K562 (cell line): ENCODE measurements at regions not wholly inside any gene's neighbourhood (a gene's known extent, or its start where the extent isn't known, plus 50 kb on each side); places are given as distances from the start of the nearest gene placed in this dataset.

Experiments used
- ATAC-seq: fragments of 200-7000 bp; cut with Tn5 transposase; 3 replicates; pipeline ENCODE4 v1.9.1; 2020; ENCODE audit warnings: moderate library complexity
- BruUV-seq: library from RNA; stranded (reverse); fragments of 400-500 nt; replicated peaks from 2 replicates; lab custom pipeline; 2021; lab: Mats Ljungman, UMichigan
- CTCF ChIA-PET: fragments of 300-600 bp; formaldehyde crosslinking; extraction: SDS; loops from one replicate; lab custom pipeline; 2021; ENCODE audit warnings: low intra/inter-chr PET ratio; lab: Yijun Ruan, JAX
- POLR2A ChIA-PET: fragments of 300-600, 350-650 bp; sonication (Branson Sonifier 250); formaldehyde crosslinking; extraction: SDS; loops from one replicate; lab custom pipeline; 2021; ENCODE audit warnings: antibody characterized with exemption, inconsistent platforms; lab: Yijun Ruan, JAX
- DNase-seq, 4 experiments: peaks; one replicate each; pipeline versions ENCODE4 v3.0.0 to v3.0.0-alpha.2; 2011 to 2018; ENCODE audit warnings: low spot score in 3 of 4, mixed read lengths in 3 of 4; ENCODE audit errors: extremely low read depth in 1 of 4
- FAIRE-seq: peaks from 2 replicates; lab custom pipeline; 2011; peaks lifted over from hg19 to GRCh38; lab: Jason Lieb, UNC
- H2AFZ ChIP-seq: 2 replicates; pipeline ENCODE4 v1.6.0; 2011; ENCODE audit warnings: low read depth, low read length, control low read depth, inconsistent platforms
- H3K27ac ChIP-seq: fragments of 200-600 bp; 3 replicates; pipeline ENCODE4 v1.8.0; 2011; ENCODE audit warnings: low read depth, mild to moderate bottlenecking, control low read depth, inconsistent platforms, low read length, moderate library complexity, mixed read lengths; ENCODE audit errors: extremely low read depth
- H3K27me3 ChIP-seq, 2 experiments: fragments of 300-600 bp in 1 of 2; 2 replicates in 1 of 2; 3 replicates in 1 of 2; pipeline versions ENCODE4 v1.6.0 to v1.8.0; 2011; ENCODE audit warnings: inconsistent platforms in 2 of 2, low read length in 2 of 2, mild to moderate bottlenecking in 1 of 2, mixed read lengths in 1 of 2, moderate library complexity in 1 of 2; ENCODE audit not compliant: control insufficient read depth in 2 of 2, insufficient read depth in 2 of 2
- H3K36me3 ChIP-seq: fragments of 300-600 bp; 3 replicates; pipeline ENCODE4 v1.8.0; 2011; ENCODE audit warnings: mild to moderate bottlenecking, low read length, inconsistent platforms; ENCODE audit not compliant: control insufficient read depth, insufficient read depth
- H3K4me1 ChIP-seq, 2 experiments: fragments of 200-600 bp in 1 of 2; replicated peaks in 1 of 2; 2 replicates in 1 of 2; 3 replicates in 1 of 2; pipeline versions ENCODE4 v1.5.1 to v1.8.0; 2011; ENCODE audit warnings: inconsistent platforms in 2 of 2, low read length in 2 of 2, mild to moderate bottlenecking in 1 of 2, mixed read lengths in 1 of 2, moderate library complexity in 1 of 2; ENCODE audit not compliant: control insufficient read depth in 2 of 2, insufficient read depth in 2 of 2
- H3K4me2 ChIP-seq: 2 replicates; pipeline ENCODE4 v1.6.1; 2011; ENCODE audit warnings: low read length, control low read depth, inconsistent platforms, mixed read lengths; ENCODE audit not compliant: insufficient read depth
- H3K4me3 ChIP-seq: fragments of 200-600 bp; sonication (generic), shearing (Covaris generic); 2 replicates; pipeline ENCODE4 v1.5.1; 2016; ENCODE audit warnings: control low read depth, inconsistent platforms
- H3K79me2 ChIP-seq: fragments of 200-600 bp; 3 replicates; pipeline ENCODE4 v1.8.0; 2011; ENCODE audit warnings: low read length, inconsistent platforms; ENCODE audit not compliant: control insufficient read depth, insufficient read depth
- H3K9ac ChIP-seq, 2 experiments: 2 replicates each; pipeline versions ENCODE4 v1.6.0 to v1.6.1; 2011; ENCODE audit warnings: low read depth in 2 of 2, low read length in 2 of 2, control low read depth in 1 of 2, inconsistent platforms in 1 of 2, mild to moderate bottlenecking in 1 of 2, mixed read lengths in 1 of 2; ENCODE audit not compliant: insufficient read depth in 1 of 2
- H3K9me1 ChIP-seq: one replicate; pipeline ENCODE4 v1.6.0; 2011; ENCODE audit warnings: inconsistent platforms, mild to moderate bottlenecking, low read length, moderate library complexity; ENCODE audit not compliant: control insufficient read depth, insufficient read depth
- H3K9me3 ChIP-seq: replicated peaks from 2 replicates; pipeline ENCODE4 v1.5.1; 2011; ENCODE audit warnings: low read depth, low read length, inconsistent platforms; ENCODE audit not compliant: control insufficient read depth, insufficient read depth
- H4K20me1 ChIP-seq: replicated peaks from 2 replicates; pipeline ENCODE4 v1.6.1; 2011; ENCODE audit warnings: low read length, inconsistent platforms, mixed read lengths; ENCODE audit not compliant: control insufficient read depth, insufficient read depth
- CCAR2 ChIP-seq: fragments of 200-400 bp; formaldehyde crosslinking; IDR thresholded peaks from 2 replicates; pipeline ENCODE4 v1.6.1; 2017; ENCODE audit warnings: mild to moderate bottlenecking, low read depth, low read length
- FOXM1 ChIP-seq, 2 experiments: fragments of 450-650 bp in 1 of 2; sonication (generic) in 1 of 2; formaldehyde crosslinking in 1 of 2; IDR thresholded peaks; 2 replicates each; pipeline versions ENCODE4 v1.6.1 to v1.9.0; 2017 to 2022; ENCODE audit warnings: low read depth in 2 of 2, mild to moderate bottlenecking in 2 of 2, missing genetic modification reagents in 1 of 2, moderate library complexity in 1 of 2
- ILF3 ChIP-seq: fragments of 450-650 bp; IDR thresholded peaks from 2 replicates; pipeline ENCODE4 v1.6.1; 2018; ENCODE audit warnings: antibody characterized with exemption, mild to moderate bottlenecking, moderate library complexity, borderline replicate concordance
- ILK ChIP-seq: fragments of 450-650 bp; IDR thresholded peaks from 2 replicates; pipeline ENCODE4 v1.6.1; 2016; ENCODE audit warnings: missing genetic modification characterization, low read depth, mild to moderate bottlenecking, missing compliant biosample characterization, moderate library complexity, borderline replicate concordance
- MED1 ChIP-seq: sonication (generic); formaldehyde crosslinking; IDR thresholded peaks from 2 replicates; pipeline ENCODE4 v1.8.1; 2023; ENCODE audit warnings: missing genetic modification reagents, borderline replicate concordance
- POLR2AphosphoS5 ChIP-seq: IDR thresholded peaks from 2 replicates; pipeline ENCODE4 v1.6.1; 2011; ENCODE audit warnings: mild to moderate bottlenecking, low read depth, low read length, moderate library complexity; ENCODE audit not compliant: control insufficient read depth, insufficient read depth
- RBM15 ChIP-seq: fragments of 200-400 bp; formaldehyde crosslinking; IDR thresholded peaks from 2 replicates; pipeline ENCODE4 v1.6.1; 2018; ENCODE audit warnings: mild to moderate bottlenecking, low read length, moderate library complexity; ENCODE audit not compliant: insufficient read depth
- ZNF707 ChIP-seq: fragments of 250-450 bp; sonication (Bioruptor Pico); conservative IDR thresholded peaks from 2 replicates; pipeline ENCODE4 v1.8.0; 2022; ENCODE audit warnings: inconsistent platforms, mild to moderate bottlenecking, moderate library complexity
- WGBS: fragments of 100-300 bp; shearing (Covaris generic); methylation state at CpG from one replicate; pipeline ENCODE4 v1.1.6; 2016; ENCODE audit warnings: low coverage, mixed read lengths; ENCODE audit not compliant: insufficient coverage; ENCODE audit errors: missing lambda C conversion rate; 5-methylcytosine and 5-hydroxymethylcytosine counted together
- in situ Hi-C: fragments of 300-500 bp; cut with MboI; formaldehyde crosslinking; loops from 4 replicates; pipeline ENCODE4 v1.15.0; 2018; ENCODE audit warnings: inconsistent platforms, mixed read lengths
- intact Hi-C: fragments of 100-400 bp; cut with micrococcal nuclease; formaldehyde crosslinking; loops from 2 replicates; pipeline ENCODE4 v1.14.2; 2022
- TF ChIP-seq, protein P1 (sequence below): sonication (generic); formaldehyde crosslinking; IDR thresholded peaks from 2 replicates; pipeline ENCODE4 v1.8.0; 2023; ENCODE audit warnings: mild to moderate bottlenecking, missing genetic modification reagents
- TF ChIP-seq, protein P2 (sequence below): sonication (generic); formaldehyde crosslinking; IDR thresholded peaks from 2 replicates; pipeline ENCODE4 v1.8.0; 2022; ENCODE audit warnings: mild to moderate bottlenecking, missing genetic modification reagents
- TF ChIP-seq, protein P3 (sequence below): sonication (generic); formaldehyde crosslinking; IDR thresholded peaks from 2 replicates; pipeline ENCODE4 v1.8.0; 2023; ENCODE audit warnings: mild to moderate bottlenecking, missing genetic modification reagents

DNA sequence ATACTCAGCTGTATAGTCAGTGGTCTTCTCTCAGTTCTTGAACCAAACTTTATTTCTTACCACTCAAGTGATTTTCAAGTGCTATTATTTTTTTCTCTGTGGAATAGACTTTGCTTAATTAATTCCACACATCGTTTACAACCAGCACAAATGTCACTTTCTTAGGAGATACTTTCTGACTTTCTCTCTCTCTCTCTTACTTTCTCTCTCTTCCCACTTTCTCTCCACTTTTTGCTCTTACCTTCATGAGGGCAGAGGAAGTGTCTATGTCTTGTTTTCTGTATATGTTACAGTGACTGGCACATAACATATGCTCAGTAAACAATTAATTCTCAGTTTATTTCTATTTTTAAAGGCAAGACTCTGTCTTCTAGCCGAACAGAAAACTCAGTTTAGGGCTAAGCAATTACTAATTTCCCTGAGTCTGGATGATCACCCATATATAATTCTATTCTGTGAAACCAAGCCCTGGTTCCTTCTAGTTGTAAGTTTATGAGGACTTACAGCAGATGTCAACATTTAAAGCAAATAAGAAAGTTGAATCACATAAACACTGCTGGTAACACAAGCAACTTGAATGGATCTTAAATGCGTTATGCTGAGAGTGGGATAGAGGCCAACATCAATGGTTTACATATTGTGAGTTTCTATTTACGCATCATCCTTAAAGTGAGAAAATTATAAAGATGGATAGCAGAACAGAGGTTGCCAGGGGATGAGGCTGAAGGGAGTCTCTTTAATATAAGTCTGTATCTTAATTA, 791.4 kb downstream of the MTRR start:
- 0% methylated on average over 4 of the region's 4 CpGs for WGBS
- Histone ChIP-seq H3K27me3 (no peaks in the 10 kb centered on the region), H3K4me2 (no peak overlapping the region), H3K79me2 (no peaks in the 10 kb centered on the region), H3K9me3 (no peaks in the 10 kb centered on the region; the same call in 1 of the 2 replicates), H3K4me3 (no peak overlapping the region), H3K9me1 (no peaks in the 10 kb centered on the region), H4K20me1 (no peaks in the 10 kb centered on the region), H3K9ac (no peak overlapping the region), H2AFZ (no peak overlapping the region), H3K27ac (no peak overlapping the region), H3K36me3 (no peaks in the 10 kb centered on the region), H3K4me1 (no peaks in the 10 kb centered on the region)
- intact Hi-C loops (no loop called here), in situ Hi-C loops (no loop called here)
- ChIA-PET CTCF (no interaction called here), POLR2A (no interaction called here)
- DNase-seq: no peak
- no TSS peak for BruUV-seq
- FAIRE-seq: no peak
- ATAC-seq: no peak
- TF ChIP-seq MED1 (CRISPR knock-in tag): no peak
- no peak for TF ChIP-seq FOXM1 (IDR thresholded peaks at IDR 0.05; ENCODE audit: low read depth)
- no peak for TF ChIP-seq FOXM1 (CRISPR knock-in tag; IDR thresholded peaks at IDR 0.05; ENCODE audit: low read depth)
- TF ChIP-seq ILK (tag): no peak
- no peak for TF ChIP-seq RBM15
- no peak for TF ChIP-seq CCAR2
- TF ChIP-seq, protein P1, sequence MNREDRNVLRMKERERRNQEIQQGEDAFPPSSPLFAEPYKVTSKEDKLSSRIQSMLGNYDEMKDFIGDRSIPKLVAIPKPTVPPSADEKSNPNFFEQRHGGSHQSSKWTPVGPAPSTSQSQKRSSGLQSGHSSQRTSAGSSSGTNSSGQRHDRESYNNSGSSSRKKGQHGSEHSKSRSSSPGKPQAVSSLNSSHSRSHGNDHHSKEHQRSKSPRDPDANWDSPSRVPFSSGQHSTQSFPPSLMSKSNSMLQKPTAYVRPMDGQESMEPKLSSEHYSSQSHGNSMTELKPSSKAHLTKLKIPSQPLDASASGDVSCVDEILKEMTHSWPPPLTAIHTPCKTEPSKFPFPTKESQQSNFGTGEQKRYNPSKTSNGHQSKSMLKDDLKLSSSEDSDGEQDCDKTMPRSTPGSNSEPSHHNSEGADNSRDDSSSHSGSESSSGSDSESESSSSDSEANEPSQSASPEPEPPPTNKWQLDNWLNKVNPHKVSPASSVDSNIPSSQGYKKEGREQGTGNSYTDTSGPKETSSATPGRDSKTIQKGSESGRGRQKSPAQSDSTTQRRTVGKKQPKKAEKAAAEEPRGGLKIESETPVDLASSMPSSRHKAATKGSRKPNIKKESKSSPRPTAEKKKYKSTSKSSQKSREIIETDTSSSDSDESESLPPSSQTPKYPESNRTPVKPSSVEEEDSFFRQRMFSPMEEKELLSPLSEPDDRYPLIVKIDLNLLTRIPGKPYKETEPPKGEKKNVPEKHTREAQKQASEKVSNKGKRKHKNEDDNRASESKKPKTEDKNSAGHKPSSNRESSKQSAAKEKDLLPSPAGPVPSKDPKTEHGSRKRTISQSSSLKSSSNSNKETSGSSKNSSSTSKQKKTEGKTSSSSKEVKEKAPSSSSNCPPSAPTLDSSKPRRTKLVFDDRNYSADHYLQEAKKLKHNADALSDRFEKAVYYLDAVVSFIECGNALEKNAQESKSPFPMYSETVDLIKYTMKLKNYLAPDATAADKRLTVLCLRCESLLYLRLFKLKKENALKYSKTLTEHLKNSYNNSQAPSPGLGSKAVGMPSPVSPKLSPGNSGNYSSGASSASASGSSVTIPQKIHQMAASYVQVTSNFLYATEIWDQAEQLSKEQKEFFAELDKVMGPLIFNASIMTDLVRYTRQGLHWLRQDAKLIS (CRISPR knock-in tag): no peak
- TF ChIP-seq POLR2AphosphoS5: no peak
- TF ChIP-seq, protein P2, sequence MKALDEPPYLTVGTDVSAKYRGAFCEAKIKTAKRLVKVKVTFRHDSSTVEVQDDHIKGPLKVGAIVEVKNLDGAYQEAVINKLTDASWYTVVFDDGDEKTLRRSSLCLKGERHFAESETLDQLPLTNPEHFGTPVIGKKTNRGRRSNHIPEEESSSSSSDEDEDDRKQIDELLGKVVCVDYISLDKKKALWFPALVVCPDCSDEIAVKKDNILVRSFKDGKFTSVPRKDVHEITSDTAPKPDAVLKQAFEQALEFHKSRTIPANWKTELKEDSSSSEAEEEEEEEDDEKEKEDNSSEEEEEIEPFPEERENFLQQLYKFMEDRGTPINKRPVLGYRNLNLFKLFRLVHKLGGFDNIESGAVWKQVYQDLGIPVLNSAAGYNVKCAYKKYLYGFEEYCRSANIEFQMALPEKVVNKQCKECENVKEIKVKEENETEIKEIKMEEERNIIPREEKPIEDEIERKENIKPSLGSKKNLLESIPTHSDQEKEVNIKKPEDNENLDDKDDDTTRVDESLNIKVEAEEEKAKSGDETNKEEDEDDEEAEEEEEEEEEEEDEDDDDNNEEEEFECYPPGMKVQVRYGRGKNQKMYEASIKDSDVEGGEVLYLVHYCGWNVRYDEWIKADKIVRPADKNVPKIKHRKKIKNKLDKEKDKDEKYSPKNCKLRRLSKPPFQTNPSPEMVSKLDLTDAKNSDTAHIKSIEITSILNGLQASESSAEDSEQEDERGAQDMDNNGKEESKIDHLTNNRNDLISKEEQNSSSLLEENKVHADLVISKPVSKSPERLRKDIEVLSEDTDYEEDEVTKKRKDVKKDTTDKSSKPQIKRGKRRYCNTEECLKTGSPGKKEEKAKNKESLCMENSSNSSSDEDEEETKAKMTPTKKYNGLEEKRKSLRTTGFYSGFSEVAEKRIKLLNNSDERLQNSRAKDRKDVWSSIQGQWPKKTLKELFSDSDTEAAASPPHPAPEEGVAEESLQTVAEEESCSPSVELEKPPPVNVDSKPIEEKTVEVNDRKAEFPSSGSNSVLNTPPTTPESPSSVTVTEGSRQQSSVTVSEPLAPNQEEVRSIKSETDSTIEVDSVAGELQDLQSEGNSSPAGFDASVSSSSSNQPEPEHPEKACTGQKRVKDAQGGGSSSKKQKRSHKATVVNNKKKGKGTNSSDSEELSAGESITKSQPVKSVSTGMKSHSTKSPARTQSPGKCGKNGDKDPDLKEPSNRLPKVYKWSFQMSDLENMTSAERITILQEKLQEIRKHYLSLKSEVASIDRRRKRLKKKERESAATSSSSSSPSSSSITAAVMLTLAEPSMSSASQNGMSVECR (CRISPR knock-in tag): no peak
- TF ChIP-seq, protein P3, sequence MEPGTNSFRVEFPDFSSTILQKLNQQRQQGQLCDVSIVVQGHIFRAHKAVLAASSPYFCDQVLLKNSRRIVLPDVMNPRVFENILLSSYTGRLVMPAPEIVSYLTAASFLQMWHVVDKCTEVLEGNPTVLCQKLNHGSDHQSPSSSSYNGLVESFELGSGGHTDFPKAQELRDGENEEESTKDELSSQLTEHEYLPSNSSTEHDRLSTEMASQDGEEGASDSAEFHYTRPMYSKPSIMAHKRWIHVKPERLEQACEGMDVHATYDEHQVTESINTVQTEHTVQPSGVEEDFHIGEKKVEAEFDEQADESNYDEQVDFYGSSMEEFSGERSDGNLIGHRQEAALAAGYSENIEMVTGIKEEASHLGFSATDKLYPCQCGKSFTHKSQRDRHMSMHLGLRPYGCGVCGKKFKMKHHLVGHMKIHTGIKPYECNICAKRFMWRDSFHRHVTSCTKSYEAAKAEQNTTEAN: no peak
- no peak for TF ChIP-seq ILF3
- no peak for TF ChIP-seq ZNF707 (CRISPR knock-in tag)
